GM12873 (cell line): ENCODE measurements at regions not wholly inside any gene's neighbourhood (a gene's known extent, or its start where the extent isn't known, plus 50 kb on each side); places are given as distances from the start of the nearest gene placed in this dataset.

ENCODE experiments used
- TF ChIP-seq, protein P1 (sequence below): IDR thresholded peaks from 2 replicates; pipeline ENCODE4 v1.5.1; 2012; ENCODE audit warnings: low read depth, mild to moderate bottlenecking, moderate library complexity, low read length, control low read depth; ENCODE audit not compliant: insufficient read depth; ENCODE audit errors: missing control alignments

DNA sequence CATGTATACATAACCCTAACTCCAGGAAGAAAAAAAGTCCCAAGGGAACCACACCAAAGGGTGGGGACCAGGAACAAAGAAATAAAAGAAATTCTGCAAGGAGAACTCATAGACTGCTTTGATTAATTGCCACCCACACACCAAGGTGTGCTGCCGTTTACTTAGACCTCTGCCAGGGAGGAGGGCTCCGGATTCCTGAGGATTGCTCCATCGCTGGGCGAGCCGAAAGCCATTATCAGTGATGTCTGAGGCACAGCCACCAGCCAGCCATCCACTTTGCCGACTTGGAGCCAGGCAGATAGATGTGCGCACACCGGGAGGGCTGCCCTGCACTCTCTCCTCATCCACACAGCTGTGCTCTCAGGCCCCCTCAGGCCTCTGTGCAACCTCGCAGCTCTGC, 272.7 kb upstream of the FOXQ1 start:
- TF ChIP-seq, protein P1, sequence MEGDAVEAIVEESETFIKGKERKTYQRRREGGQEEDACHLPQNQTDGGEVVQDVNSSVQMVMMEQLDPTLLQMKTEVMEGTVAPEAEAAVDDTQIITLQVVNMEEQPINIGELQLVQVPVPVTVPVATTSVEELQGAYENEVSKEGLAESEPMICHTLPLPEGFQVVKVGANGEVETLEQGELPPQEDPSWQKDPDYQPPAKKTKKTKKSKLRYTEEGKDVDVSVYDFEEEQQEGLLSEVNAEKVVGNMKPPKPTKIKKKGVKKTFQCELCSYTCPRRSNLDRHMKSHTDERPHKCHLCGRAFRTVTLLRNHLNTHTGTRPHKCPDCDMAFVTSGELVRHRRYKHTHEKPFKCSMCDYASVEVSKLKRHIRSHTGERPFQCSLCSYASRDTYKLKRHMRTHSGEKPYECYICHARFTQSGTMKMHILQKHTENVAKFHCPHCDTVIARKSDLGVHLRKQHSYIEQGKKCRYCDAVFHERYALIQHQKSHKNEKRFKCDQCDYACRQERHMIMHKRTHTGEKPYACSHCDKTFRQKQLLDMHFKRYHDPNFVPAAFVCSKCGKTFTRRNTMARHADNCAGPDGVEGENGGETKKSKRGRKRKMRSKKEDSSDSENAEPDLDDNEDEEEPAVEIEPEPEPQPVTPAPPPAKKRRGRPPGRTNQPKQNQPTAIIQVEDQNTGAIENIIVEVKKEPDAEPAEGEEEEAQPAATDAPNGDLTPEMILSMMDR, result no peak

DNA sequence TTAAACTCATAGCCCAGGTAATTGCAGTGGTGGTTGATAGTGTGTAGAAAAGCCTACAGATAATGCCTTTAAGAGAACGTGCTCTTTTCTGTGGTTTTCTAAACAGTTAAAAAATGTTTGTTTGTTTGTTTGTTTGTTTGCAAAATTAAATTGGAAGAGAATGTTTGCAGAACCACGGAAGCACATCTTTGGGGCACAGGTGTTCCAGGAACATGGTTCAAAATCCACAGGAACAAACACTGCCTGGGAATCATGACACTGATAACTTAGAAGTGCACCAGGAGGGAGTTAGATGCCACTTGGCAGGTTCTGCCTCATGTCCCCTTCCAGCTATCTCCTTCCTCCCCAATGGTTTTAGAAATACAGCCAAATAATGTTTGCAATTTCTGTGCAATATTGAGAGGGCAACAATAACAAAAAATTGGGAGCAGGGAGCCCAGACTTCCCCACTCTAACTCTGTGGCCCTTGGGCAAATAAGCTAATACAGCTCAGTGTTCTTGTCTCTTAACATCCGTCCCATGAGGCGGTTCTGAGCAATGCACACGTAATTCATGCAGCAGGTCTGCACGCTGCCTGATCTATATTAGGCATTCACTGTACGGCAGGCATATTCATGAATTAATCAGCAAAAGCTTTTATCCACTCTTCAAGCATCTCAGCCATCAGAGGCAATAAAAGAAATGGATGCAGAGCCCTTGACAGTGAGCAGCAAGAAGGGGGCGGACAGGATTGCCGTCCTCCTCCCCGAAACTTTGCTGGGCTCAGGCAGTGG, 274.3 kb upstream of the FOXQ1 start:
- TF ChIP-seq, protein P1, result no peak

DNA sequence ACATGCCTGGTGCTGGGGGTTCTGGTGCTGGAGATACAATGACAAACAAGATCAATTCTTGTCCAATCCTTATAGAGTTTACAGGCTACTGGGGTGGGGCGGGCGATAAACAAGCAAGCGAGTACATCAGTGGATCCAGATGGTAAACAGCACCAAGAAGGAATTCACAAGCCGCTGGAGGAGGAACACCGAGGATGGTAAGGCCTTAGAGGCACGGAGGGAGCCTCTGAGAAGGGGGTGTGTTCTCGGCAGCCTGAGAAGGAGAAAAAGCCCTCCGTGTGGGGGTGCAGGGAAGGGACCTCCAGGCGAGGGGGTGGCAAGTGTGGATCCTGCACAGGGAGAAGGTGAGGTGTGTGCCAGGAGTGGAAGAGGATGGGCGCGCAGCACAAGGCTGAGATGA, 276.5 kb upstream of the FOXQ1 start:
- TF ChIP-seq, protein P1, result no peak

DNA sequence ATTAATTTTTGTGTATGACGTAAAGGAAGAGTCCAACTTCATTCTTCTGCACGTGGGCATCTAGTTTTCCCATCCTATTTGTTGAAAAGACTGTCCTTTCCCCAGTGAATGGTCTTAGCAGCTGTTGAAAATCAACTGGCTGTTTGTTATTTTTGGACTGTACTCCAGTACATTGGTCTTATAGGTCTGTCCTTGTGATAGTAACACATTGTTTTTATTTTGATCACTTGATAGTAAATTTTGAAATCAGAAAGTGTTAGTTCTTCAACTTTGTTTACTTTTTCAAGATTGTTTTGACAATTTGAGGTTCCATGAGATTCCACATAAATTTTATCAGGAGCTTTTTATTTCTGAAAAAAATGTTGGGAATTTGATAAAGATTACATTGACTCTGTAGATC, 280.2 kb upstream of the FOXQ1 start:
- TF ChIP-seq, protein P1, result no peak

DNA sequence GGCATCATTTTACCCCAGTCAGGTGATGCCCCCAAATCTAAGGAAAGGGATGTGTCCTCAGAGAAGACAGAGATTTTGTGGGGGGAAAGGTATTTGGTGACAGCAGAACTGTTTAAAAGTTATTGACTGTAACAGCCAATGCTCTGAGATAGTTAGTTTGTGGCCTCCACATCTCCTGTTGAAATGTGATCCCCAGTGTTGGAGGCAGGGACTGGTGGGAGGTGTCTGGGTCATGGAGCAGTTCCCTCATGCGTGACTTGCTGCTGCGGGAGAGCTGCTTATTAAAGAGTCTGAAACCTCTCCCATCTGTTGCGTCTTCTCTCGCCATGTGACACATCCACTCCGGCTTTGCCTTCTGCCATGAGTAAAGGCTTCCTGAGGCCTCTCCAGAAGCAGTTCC, 282.8 kb upstream of the FOXQ1 start:
- TF ChIP-seq, protein P1, result no peak

DNA sequence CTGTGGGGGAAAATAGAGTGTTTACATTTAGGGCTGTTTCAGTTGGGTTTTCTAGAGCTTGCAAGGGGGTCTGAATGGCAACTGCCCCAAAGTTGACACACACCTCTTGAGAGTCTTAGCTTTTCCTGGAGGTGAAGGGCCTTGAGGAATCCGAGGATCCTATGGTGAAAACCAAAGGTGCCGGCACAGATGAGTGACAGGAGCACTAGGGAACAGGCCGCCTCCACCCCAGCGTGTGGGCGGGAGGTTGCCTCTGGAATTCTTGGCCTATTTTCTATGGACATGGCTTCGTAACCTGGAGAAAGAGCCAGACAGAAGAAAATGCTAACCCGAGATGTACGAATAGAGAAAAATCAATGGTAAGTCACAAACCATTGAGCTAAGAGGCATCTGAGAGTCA, 283.2 kb upstream of the FOXQ1 start:
- TF ChIP-seq, protein P1, result no peak

DNA sequence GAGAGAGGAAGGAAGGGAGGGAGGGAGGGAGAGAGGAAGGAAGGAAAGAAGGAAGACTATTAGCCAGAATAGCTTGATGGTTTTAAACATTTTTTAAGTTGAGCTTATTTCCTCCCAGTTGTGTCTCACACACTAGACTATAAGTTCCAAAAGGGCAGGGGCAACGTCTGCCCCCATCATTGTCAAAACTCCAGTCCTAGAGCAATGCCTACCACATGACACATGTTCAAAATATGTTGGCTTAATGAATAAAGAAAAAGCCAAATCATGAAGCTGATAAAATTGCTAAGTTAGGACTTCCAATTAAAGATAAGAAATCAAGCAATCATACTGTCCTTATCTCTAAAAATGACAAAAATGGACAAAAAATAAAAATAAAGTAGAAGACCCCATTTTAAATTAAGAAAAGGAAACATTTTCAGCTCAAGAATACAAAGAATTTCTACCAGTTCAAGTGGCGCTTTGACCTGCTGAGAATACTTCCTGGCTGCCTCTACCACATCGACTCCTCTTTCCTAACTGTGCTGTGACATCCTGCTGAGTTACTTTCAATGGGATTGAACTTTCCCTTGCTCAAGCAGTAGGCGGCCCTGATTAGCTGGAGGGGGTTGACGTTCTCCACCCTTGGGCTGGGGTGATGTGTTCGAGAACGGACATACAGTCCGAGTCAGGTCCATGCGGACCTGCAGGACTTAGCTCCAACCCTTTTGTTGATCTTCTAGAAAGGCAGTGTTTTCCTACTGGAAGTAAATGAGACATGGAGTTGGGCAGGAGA, 283.9 kb upstream of the FOXQ1 start:
- TF ChIP-seq, protein P1, result no peak
